Activated B cell treated with CpG ODN at 0.5 μM for 24 hours (primary cell): ENCODE measurements at regions not wholly inside any gene's neighbourhood (a gene's known extent, or its start where the extent isn't known, plus 50 kb on each side); places are given as distances from the start of the nearest gene placed in this dataset.

Experiments
- ATAC-seq: fragments of 200-7000 bp; cut with Tn5 transposase; one replicate; pipeline ENCODE4 v1.10.0; 2021; ENCODE audit warnings: low read depth, mild to moderate bottlenecking, moderate library complexity
- CTCF ChIA-PET: fragments of 350-600 bp; sonication (Branson Sonifier 250); formaldehyde crosslinking; loops from one replicate; lab custom pipeline; 2021; ENCODE audit warnings: antibody characterized with exemption; lab: Charles Lee
- POLR2A ChIA-PET: fragments of 350-600 bp; sonication (Branson Sonifier 250); formaldehyde crosslinking; loops from one replicate; lab custom pipeline; 2021; ENCODE audit warnings: antibody characterized with exemption; lab: Charles Lee
- DNase-seq: peaks from one replicate; pipeline ENCODE4 v3.0.0; 2022
- H3K27ac Mint-ChIP-seq: one replicate; pipeline ENCODE4 v1.8.0; 2020; ENCODE audit warnings: mixed read lengths
- H3K27me3 Mint-ChIP-seq: one replicate; pipeline ENCODE4 v1.8.0; 2021; ENCODE audit warnings: mixed read lengths
- H3K36me3 Mint-ChIP-seq: one replicate; pipeline ENCODE4 v1.8.0; 2021; ENCODE audit warnings: low read depth, mixed read lengths
- H3K4me1 Mint-ChIP-seq: one replicate; pipeline ENCODE4 v1.8.0; 2021; ENCODE audit warnings: mixed read lengths
- H3K4me3 Mint-ChIP-seq: one replicate; pipeline ENCODE4 v1.8.0; 2020; ENCODE audit warnings: mild to moderate bottlenecking, mixed read lengths
- H3K9me3 Mint-ChIP-seq: one replicate; pipeline ENCODE4 v1.8.0; 2020; ENCODE audit warnings: mixed read lengths
- CTCF ChIP-seq: fragments of 200-600 bp; IDR thresholded peaks from one replicate; pipeline ENCODE4 v1.8.0; 2022; ENCODE audit warnings: antibody characterized with exemption, mild to moderate bottlenecking
- intact Hi-C: fragments of 100-400 bp; cut with micrococcal nuclease; formaldehyde crosslinking; loops from one replicate; pipeline ENCODE4 v1.15.1; 2024

- DNase-seq, result no peak
- no peak for TF ChIP-seq CTCF
- ATAC-seq, result no peak
- Mint-ChIP-seq H3K36me3 (no peaks in the 10 kb centered on the region), H3K4me3 (no peak overlapping the region), H3K27ac (no peak overlapping the region), H3K9me3 (peaks cover 24% of the 10 kb centered on the region), H3K4me1 (no peaks in the 10 kb centered on the region), H3K27me3 (peaks cover 2% of the 10 kb centered on the region)
- intact Hi-C loops, result no loop called here
- ChIA-PET CTCF (no interaction called here), POLR2A (no interaction called here)
These were observed 90.8 kb upstream of the DLX2 start for GRCh38 chr2:172193331-172194089.

- H3K9me3 Mint-ChIP-seq, result peaks cover 31% of the 10 kb centered on the region
- no peak overlapping the region for H3K4me3 Mint-ChIP-seq
- CTCF ChIA-PET, result no interaction called here
- no peaks in the 10 kb centered on the region for H3K36me3 Mint-ChIP-seq
- H3K27ac Mint-ChIP-seq, result no peak overlapping the region
- POLR2A ChIA-PET, result no interaction called here
- intact Hi-C loops, result no loop called here
- no peak for ATAC-seq
- no peaks in the 10 kb centered on the region for H3K4me1 Mint-ChIP-seq
- no peak for TF ChIP-seq CTCF
- peaks cover 2% of the 10 kb centered on the region for H3K27me3 Mint-ChIP-seq
- no peak for DNase-seq
These were observed 93.2 kb upstream of the DLX2 start for GRCh38 chr2:172195836-172196376.

GRCh38 chr2:172196768-172197431 is 94.2 kb upstream of the DLX2 start:
- Mint-ChIP-seq H3K27me3 (peaks cover 2% of the 10 kb centered on the region), H3K27ac (no peak overlapping the region), H3K36me3 (no peaks in the 10 kb centered on the region), H3K4me1 (no peaks in the 10 kb centered on the region), H3K4me3 (no peak overlapping the region), H3K9me3 (peaks cover 33% of the 10 kb centered on the region)
- no peak for ATAC-seq
- no peak for TF ChIP-seq CTCF
- intact Hi-C loops, result no loop called here
- ChIA-PET CTCF (no interaction called here), POLR2A (no interaction called here)
- no peak for DNase-seq

- no peaks in the 10 kb centered on the region for H3K4me1 Mint-ChIP-seq
- H3K4me3 Mint-ChIP-seq, result no peak overlapping the region
- no peak overlapping the region for H3K27ac Mint-ChIP-seq
- ChIA-PET CTCF (no interaction called here), POLR2A (no interaction called here)
- DNase-seq, result no peak
- peaks cover 27% of the 10 kb centered on the region for H3K9me3 Mint-ChIP-seq
- ATAC-seq, result no peak
- H3K36me3 Mint-ChIP-seq, result no peaks in the 10 kb centered on the region
- no peak for TF ChIP-seq CTCF
- H3K27me3 Mint-ChIP-seq, result peaks cover 2% of the 10 kb centered on the region
- intact Hi-C loops, result no loop called here
These were observed 95.7 kb upstream of the DLX2 start for GRCh38 chr2:172198361-172198760.

- Mint-ChIP-seq H3K36me3 (no peaks in the 10 kb centered on the region), H3K9me3 (peaks cover 23% of the 10 kb centered on the region), H3K4me1 (no peaks in the 10 kb centered on the region), H3K27me3 (peaks cover 2% of the 10 kb centered on the region), H3K27ac (no peak overlapping the region), H3K4me3 (no peak overlapping the region)
- intact Hi-C loops, result no loop called here
- POLR2A ChIA-PET, result no interaction called here
- DNase-seq (no peak), ATAC-seq (no peak)
- no peak for TF ChIP-seq CTCF
- CTCF ChIA-PET, result no interaction called here
These were observed 96.2 kb upstream of the DLX2 start for GRCh38 chr2:172198908-172199307.
